GM12891 (cell line): ENCODE measurements at regions not wholly inside any gene's neighbourhood (a gene's known extent, or its start where the extent isn't known, plus 50 kb on each side); places are given as distances from the start of the nearest gene placed in this dataset.

Source experiments
- POLR2A ChIP-seq: IDR thresholded peaks from 2 replicates; pipeline ENCODE4 v1.6.1; 2011; ENCODE audit warnings: low read depth, low read length, control low read depth
- POLR2AphosphoS5 ChIP-seq: IDR thresholded peaks from 2 replicates; pipeline ENCODE4 v1.6.1; 2011; ENCODE audit warnings: low read depth, low read length, control low read depth
- TAF1 ChIP-seq: IDR thresholded peaks from 2 replicates; pipeline ENCODE4 v1.6.1; 2011; ENCODE audit warnings: low read depth, low read length, control low read depth

DNA sequence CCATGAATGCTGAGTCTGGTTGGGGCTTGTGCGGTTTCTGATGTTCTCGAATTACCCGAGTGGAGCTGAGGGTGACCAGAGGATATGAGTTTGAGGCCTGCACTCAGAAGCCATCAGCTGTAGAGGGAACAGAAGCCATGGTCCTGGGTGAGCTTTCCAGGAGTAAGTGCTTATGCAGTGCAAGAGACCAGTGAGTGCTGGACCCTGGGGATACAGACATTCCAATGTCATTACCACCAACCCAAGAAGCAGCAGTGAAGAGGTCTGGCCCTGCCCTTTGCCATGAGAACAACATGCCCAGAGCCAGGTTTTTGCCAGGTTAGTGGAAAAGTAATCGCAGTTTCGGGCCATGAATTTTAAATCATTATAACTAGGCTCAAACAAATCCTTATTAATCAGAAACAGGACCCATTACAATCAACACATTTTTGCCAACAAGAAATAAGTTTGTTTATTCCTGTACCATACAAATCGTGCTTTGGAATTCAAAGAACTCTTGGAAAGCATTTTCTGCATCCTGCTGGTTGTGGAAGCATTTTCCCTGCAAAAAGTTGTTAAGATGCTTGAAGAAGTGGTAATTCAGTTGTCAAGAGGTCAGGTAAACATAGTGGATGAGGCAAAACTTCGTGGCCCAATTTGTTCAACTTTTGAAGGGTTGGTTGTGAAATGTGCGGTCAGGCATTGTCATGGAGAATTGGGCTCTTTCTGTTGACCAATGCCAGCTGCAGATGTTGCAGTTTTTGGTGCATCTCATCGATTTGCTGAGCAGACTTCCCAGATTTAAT, 154.6 kb downstream of the SYK start:
- TF ChIP-seq POLR2A (no peak), POLR2AphosphoS5 (no peak), TAF1 (no peak)
